ENCODE measurements at regions not wholly inside any gene's neighbourhood (a gene's known extent, or its start where the extent isn't known, plus 50 kb on each side); places are given as distances from the start of the nearest gene placed in this dataset.

- ATAC-seq (no peak), DNase-seq (no peak)
- Histone ChIP-seq H3K27ac (no peak overlapping the region), H3K36me3 (no peaks in the 10 kb centered on the region), H3K27me3 (ENCODE audit: low read depth) (peaks cover 6% of the 10 kb centered on the region), H3K4me3 (no peak overlapping the region), H3K4me1 (no peaks in the 10 kb centered on the region), H3K9me3 (peaks cover 3% of the 10 kb centered on the region)
- TF ChIP-seq CTCF (IDR thresholded peaks at IDR 0.05), result no peak
- intact Hi-C loops (cut with DNase I), result no loop called here
These were observed 193.9 kb upstream of the C1orf174 start for GRCh38 chr1:4093856-4094565.

GRCh38 chr1:4095433-4095971 is 195.4 kb upstream of the C1orf174 start:
- TF ChIP-seq CTCF (IDR thresholded peaks at IDR 0.05), result no peak
- DNase-seq, result no peak
- Histone ChIP-seq H3K27ac (no peak overlapping the region), H3K4me1 (no peaks in the 10 kb centered on the region), H3K4me3 (no peak overlapping the region), H3K36me3 (no peaks in the 10 kb centered on the region), H3K27me3 (ENCODE audit: low read depth) (peaks cover under 1% of the 10 kb centered on the region), H3K9me3 (peaks cover 3% of the 10 kb centered on the region)
- intact Hi-C loops (cut with DNase I), result no loop called here
- no peak for ATAC-seq

GRCh38 chr1:4101459-4102161 is 201.5 kb upstream of the C1orf174 start:
- Histone ChIP-seq H3K9me3 (no peaks in the 10 kb centered on the region), H3K27ac (no peak overlapping the region), H3K27me3 (ENCODE audit: low read depth) (peaks cover 18% of the 10 kb centered on the region), H3K4me1 (no peaks in the 10 kb centered on the region), H3K4me3 (no peak overlapping the region), H3K36me3 (no peaks in the 10 kb centered on the region)
- DNase-seq (no peak), ATAC-seq (no peak)
- intact Hi-C loops (cut with DNase I), result no loop called here
- no peak for TF ChIP-seq CTCF (IDR thresholded peaks at IDR 0.05)

- DNase-seq, result no peak
- TF ChIP-seq CTCF (IDR thresholded peaks at IDR 0.05), result no peak
- peaks cover 27% of the 10 kb centered on the region for H3K27me3 ChIP-seq (ENCODE audit: low read depth)
These were observed 205.3 kb upstream of the C1orf174 start for GRCh38 chr1:4105300-4105880.

GRCh38 chr1:4106731-4107130 is 206.7 kb upstream of the C1orf174 start:
- Histone ChIP-seq H3K36me3 (no peaks in the 10 kb centered on the region), H3K27me3 (ENCODE audit: low read depth) (peaks cover 18% of the 10 kb centered on the region), H3K4me1 (no peaks in the 10 kb centered on the region), H3K27ac (no peak overlapping the region), H3K9me3 (no peaks in the 10 kb centered on the region), H3K4me3 (no peak overlapping the region)
- ATAC-seq (no peak), DNase-seq (no peak)
- intact Hi-C loops (cut with DNase I), result no loop called here
- no peak for TF ChIP-seq CTCF (IDR thresholded peaks at IDR 0.05)

More at GRCh38 chr1:4105300-4105880, 205.3 kb upstream of the C1orf174 start:
- Histone ChIP-seq H3K36me3 (no peaks in the 10 kb centered on the region), H3K4me3 (no peak overlapping the region), H3K4me1 (no peaks in the 10 kb centered on the region), H3K9me3 (no peaks in the 10 kb centered on the region), H3K27ac (no peak overlapping the region)
- ATAC-seq, result no peak
- intact Hi-C loops (cut with DNase I), result no loop called here

Data from lower lobe of right lung (tissue), 2 donors.